Kidney (tissue), 13 donors: ENCODE measurements at regions not wholly inside any gene's neighbourhood (a gene's known extent, or its start where the extent isn't known, plus 50 kb on each side); places are given as distances from the start of the nearest gene placed in this dataset.

ENCODE experiments used
- DNase-seq, 5 donors: peaks; one replicate each; pipeline ENCODE4 v3.0.0-alpha.2; 2013 to 2020
- FAIRE-seq: peaks from 2 replicates; lab custom pipeline; 2012; peaks lifted over from hg19 to GRCh38; lab: Jason Lieb, UNC
- H3K27ac ChIP-seq, 2 donors: one replicate each; pipeline ENCODE4 v1.7.0; 2013; ENCODE audit warnings: low read depth in 2 of 2, low read length in 2 of 2, inconsistent platforms in 1 of 2
- H3K27me3 ChIP-seq: one replicate; pipeline ENCODE4 v1.7.1; 2013; ENCODE audit warnings: low read length, inconsistent platforms; ENCODE audit not compliant: control insufficient read depth, insufficient read depth
- H3K36me3 ChIP-seq, 3 donors: one replicate each; pipeline versions ENCODE4 v1.7.0 to v1.7.1; 2013; ENCODE audit warnings: low read length in 3 of 3, control low read depth in 1 of 3, inconsistent platforms in 1 of 3; ENCODE audit not compliant: insufficient read depth in 3 of 3, control insufficient read depth in 2 of 3
- H3K4me1 ChIP-seq, 3 donors: one replicate each; pipeline versions ENCODE4 v1.7.0 to v1.7.1; 2013; ENCODE audit warnings: low read length in 3 of 3, inconsistent platforms in 1 of 3, low read depth in 1 of 3; ENCODE audit not compliant: control insufficient read depth in 2 of 3, insufficient read depth in 2 of 3
- H3K4me3 ChIP-seq, 3 donors: one replicate each; pipeline versions ENCODE4 v1.7.0 to v1.8.1; 2013; ENCODE audit warnings: low read length in 3 of 3, control low read depth in 1 of 3, inconsistent platforms in 1 of 3
- H3K9ac ChIP-seq, 3 donors: one replicate each; pipeline versions ENCODE4 v1.7.0 to v1.7.1; 2013; ENCODE audit warnings: low read length in 3 of 3, control low read depth in 1 of 3, inconsistent platforms in 1 of 3
- H3K9me3 ChIP-seq, 3 donors: one replicate each; pipeline versions ENCODE4 v1.7.0 to v1.7.1; 2013; ENCODE audit warnings: low read length in 3 of 3, control low read depth in 1 of 3, inconsistent platforms in 1 of 3; ENCODE audit not compliant: control insufficient read depth in 2 of 3, insufficient read depth in 1 of 3
- intact Hi-C: fragments of 100-400 bp; cut with DNase I; formaldehyde crosslinking; loops from one replicate; pipeline ENCODE4 v1.11.1; 2022
- TF ChIP-seq, protein P1 (sequence below): IDR thresholded peaks from 3 replicates; pipeline ENCODE4 v1.5.1; 2012; ENCODE audit warnings: mild to moderate bottlenecking, moderate library complexity, borderline replicate concordance; ENCODE audit not compliant: insufficient read depth; ENCODE audit errors: extremely low read depth
- donor health status: control.
- donor health status: control.
- donor health status: control.
- donor health status: control.
- donor health status: control.
- donor health status: DM: yes; HTN: yes; CAD: no.
- donor health status: Normal renal cell carcinoma (clear cell type).

GRCh38 chr3:95394286-95394685 lies 1331.4 kb downstream of the NSUN3 start:
- intact Hi-C loops: no loop called here
- no peaks in the 10 kb centered on the region for H3K9me3 ChIP-seq
- FAIRE-seq: no peak
- no peak overlapping the region for H3K9ac ChIP-seq
- no peak overlapping the region for H3K27ac ChIP-seq
- H3K4me1 ChIP-seq: no peaks in the 10 kb centered on the region
- H3K4me3 ChIP-seq: no peak overlapping the region
- no peaks in the 10 kb centered on the region for H3K36me3 ChIP-seq
- DNase-seq: no peak
- TF ChIP-seq, protein P1, sequence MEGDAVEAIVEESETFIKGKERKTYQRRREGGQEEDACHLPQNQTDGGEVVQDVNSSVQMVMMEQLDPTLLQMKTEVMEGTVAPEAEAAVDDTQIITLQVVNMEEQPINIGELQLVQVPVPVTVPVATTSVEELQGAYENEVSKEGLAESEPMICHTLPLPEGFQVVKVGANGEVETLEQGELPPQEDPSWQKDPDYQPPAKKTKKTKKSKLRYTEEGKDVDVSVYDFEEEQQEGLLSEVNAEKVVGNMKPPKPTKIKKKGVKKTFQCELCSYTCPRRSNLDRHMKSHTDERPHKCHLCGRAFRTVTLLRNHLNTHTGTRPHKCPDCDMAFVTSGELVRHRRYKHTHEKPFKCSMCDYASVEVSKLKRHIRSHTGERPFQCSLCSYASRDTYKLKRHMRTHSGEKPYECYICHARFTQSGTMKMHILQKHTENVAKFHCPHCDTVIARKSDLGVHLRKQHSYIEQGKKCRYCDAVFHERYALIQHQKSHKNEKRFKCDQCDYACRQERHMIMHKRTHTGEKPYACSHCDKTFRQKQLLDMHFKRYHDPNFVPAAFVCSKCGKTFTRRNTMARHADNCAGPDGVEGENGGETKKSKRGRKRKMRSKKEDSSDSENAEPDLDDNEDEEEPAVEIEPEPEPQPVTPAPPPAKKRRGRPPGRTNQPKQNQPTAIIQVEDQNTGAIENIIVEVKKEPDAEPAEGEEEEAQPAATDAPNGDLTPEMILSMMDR: no peak
- no peaks in the 10 kb centered on the region for H3K27me3 ChIP-seq

DNA sequence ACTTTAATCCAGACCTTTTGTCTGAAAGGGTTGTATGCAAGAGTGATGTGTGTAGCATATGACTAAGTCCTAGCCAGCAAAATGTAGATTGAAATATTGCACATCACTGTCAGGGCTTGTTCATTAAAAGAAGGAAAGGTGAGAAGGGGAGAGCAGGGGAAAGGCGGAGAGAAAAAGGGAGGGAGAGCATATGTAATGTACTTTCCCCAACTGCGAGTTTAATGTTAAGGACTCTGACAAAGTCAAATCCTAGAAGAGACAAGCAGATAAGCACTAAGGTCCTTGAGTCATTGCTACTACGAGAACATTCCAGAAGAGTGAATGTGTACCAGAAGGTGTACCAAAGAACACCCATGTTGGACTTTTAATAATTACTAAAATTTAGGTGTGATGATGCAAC lies 1336.7 kb downstream of the NSUN3 start:
- TF ChIP-seq, protein P1: no peak
- Histone ChIP-seq H3K4me1 (no peaks in the 10 kb centered on the region), H3K27me3 (no peaks in the 10 kb centered on the region), H3K4me3 (no peak overlapping the region), H3K9me3 (no peaks in the 10 kb centered on the region), H3K9ac (no peak overlapping the region), H3K36me3 (no peaks in the 10 kb centered on the region), H3K27ac (no peak overlapping the region)
- FAIRE-seq: no peak
- intact Hi-C loops: no loop called here
- no peak for DNase-seq

- Histone ChIP-seq H3K27ac (no peak overlapping the region), H3K4me3 (no peak overlapping the region), H3K9ac (no peak overlapping the region), H3K4me1 (no peaks in the 10 kb centered on the region), H3K27me3 (no peaks in the 10 kb centered on the region), H3K36me3 (no peaks in the 10 kb centered on the region), H3K9me3 (no peaks in the 10 kb centered on the region)
- intact Hi-C loops: no loop called here
- DNase-seq (no peak), FAIRE-seq (no peak)
- TF ChIP-seq, protein P1: no peak
Measured at GRCh38 chr3:95401693-95402092, 1338.8 kb downstream of the NSUN3 start.

DNA sequence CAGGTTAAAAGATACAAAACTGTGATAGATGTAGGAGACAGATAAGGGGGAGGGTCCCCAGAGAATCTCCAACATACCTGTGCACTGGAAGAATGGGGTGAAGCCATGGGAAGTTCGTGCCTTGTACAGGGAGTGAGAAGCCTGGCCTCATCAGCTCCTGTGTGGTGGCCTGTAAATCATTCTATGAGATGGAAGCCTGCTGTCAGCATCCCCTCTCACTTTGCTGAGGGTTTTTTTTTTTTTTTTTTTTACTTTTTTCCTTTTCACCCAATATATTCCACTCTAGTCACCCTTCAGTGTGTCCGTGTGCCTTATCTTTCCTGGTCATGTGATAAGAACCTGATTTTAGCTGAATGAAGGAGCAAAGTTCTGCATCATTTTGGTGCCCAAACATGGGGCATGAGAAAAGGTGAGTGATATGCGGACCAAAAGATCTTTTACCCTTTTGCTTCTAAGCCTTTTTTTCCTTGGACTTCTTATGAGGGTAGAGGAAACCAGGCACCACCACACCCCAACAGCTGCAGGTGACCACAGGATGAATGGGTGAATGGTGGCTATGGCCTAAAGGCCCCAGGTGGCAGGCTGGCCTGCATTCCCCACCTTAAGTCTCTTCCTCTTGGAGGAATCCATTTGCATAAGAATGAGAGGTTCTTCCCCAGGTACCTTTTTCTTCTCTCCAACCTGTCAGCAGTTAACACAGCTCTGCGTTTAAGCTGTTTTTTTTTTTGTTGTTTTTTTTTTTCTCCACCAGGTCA lies 1345.0 kb downstream of the NSUN3 start:
- FAIRE-seq (no peak), DNase-seq (no peak)
- no peaks in the 10 kb centered on the region for H3K9me3 ChIP-seq
- TF ChIP-seq, protein P1: no peak
- no peaks in the 10 kb centered on the region for H3K4me1 ChIP-seq
- no peak overlapping the region for H3K9ac ChIP-seq
- no peaks in the 10 kb centered on the region for H3K27me3 ChIP-seq
- intact Hi-C loops: no loop called here
- H3K27ac ChIP-seq: no peak overlapping the region
- no peak overlapping the region for H3K4me3 ChIP-seq
- H3K36me3 ChIP-seq: no peaks in the 10 kb centered on the region
